ENCODE measurements at regions not wholly inside any gene's neighbourhood (a gene's known extent, or its start where the extent isn't known, plus 50 kb on each side); places are given as distances from the start of the nearest gene placed in this dataset.
"Not testable (repeated sequence)": the region's sequence is repeated elsewhere in the genome, so short reads cannot be mapped to it uniquely, and the experiment has no call there.

GRCh38 chr2:133878326-133878725, 310.1 kb upstream of the NCKAP5 start:
- no peak for TF ChIP-seq CTCF (IDR thresholded peaks at IDR 0.05; ENCODE audit: insufficient read depth, low read depth, low read length, missing control alignments)
- no peak for DNase-seq (ENCODE audit: low read depth)

GRCh38 chr2:133879703-133880102, 311.4 kb upstream of the NCKAP5 start:
- H3K4me3 ChIP-seq (ENCODE audit: low read length), result no peak overlapping the region
- no peak for DNase-seq (ENCODE audit: low read depth)
- no peak for TF ChIP-seq CTCF (IDR thresholded peaks at IDR 0.05; ENCODE audit: insufficient read depth, low read depth, low read length, missing control alignments)

More at GRCh38 chr2:133878326-133878725, 310.1 kb upstream of the NCKAP5 start:
- H3K4me3 ChIP-seq (ENCODE audit: low read length), result no peak overlapping the region

- DNase-seq (ENCODE audit: low read depth); H3K4me3 ChIP-seq (ENCODE audit: low read length): not testable (repeated sequence)
Measured at GRCh38 chr2:133882159-133882558, 313.9 kb upstream of the NCKAP5 start.

GRCh38 chr2:133884739-133885381, 316.6 kb upstream of the NCKAP5 start:
- DNase-seq (ENCODE audit: low read depth), result peak; percentile 27
- TF ChIP-seq CTCF (IDR thresholded peaks at IDR 0.05; ENCODE audit: insufficient read depth, low read depth, low read length, missing control alignments), result no peak
- H3K4me3 ChIP-seq (ENCODE audit: low read length), result no peak overlapping the region

- peak; percentile 75 for DNase-seq (ENCODE audit: low read depth)
- no peak for TF ChIP-seq CTCF (IDR thresholded peaks at IDR 0.05; ENCODE audit: insufficient read depth, low read depth, low read length, missing control alignments)
- no peak overlapping the region for H3K4me3 ChIP-seq (ENCODE audit: low read length)
Measured at GRCh38 chr2:133885847-133886246, 317.6 kb upstream of the NCKAP5 start.

GRCh38 chr2:133886735-133887675, 318.7 kb upstream of the NCKAP5 start:
- peak; percentile 70 for TF ChIP-seq CTCF (IDR thresholded peaks at IDR 0.05; ENCODE audit: insufficient read depth, low read depth, low read length, missing control alignments)
- peak; percentile 83 for DNase-seq (ENCODE audit: low read depth)

GRCh38 chr2:133887676-133888040, 319.4 kb upstream of the NCKAP5 start:
- H3K4me3 ChIP-seq (ENCODE audit: low read length), result no peak overlapping the region
- peak; percentile 74 for DNase-seq (ENCODE audit: low read depth)
- TF ChIP-seq CTCF (IDR thresholded peaks at IDR 0.05; ENCODE audit: insufficient read depth, low read depth, low read length, missing control alignments), result no peak

More at GRCh38 chr2:133886735-133887675, 318.7 kb upstream of the NCKAP5 start:
- no peak overlapping the region for H3K4me3 ChIP-seq (ENCODE audit: low read length)

Data from epithelial cell of esophagus (primary cell).